ENCODE measurements at regions not wholly inside any gene's neighbourhood (a gene's known extent, or its start where the extent isn't known, plus 50 kb on each side); places are given as distances from the start of the nearest gene placed in this dataset.

DNA sequence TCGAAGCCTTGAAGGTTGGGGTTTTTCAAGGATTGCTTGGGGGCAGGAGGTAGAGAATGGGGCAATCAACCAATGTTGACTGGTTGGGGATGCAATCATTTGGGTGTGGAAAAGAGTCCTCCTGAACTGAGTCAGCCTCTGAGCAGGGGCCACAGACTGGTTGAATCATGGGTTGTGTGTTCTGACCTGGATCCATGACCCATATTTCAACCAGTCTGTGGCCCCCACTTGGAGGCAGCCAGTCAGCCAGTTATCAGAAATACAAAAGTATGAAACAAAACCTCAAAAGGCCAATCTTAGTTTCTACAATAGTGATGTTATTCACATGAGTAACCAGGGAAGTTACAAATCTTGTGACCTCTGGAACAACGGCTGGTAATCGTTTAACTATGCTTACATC is 81.4 kb upstream of the RANBP6 start:
- no peak for TF ChIP-seq CTCF (IDR thresholded peaks at IDR 0.05)
- no peak for TF ChIP-seq EZH2 (IDR thresholded peaks at IDR 0.05; ENCODE audit: borderline replicate concordance, insufficient read depth, low read depth, low read length, poor library complexity, severe bottlenecking)

Data from B cell (primary cell).